GM12865 (cell line): ENCODE measurements at regions not wholly inside any gene's neighbourhood (a gene's known extent, or its start where the extent isn't known, plus 50 kb on each side); places are given as distances from the start of the nearest gene placed in this dataset.

Source experiments
- DNase-seq: peaks from one replicate; pipeline ENCODE4 v3.0.0; 2010; ENCODE audit warnings: low read depth
- H3K4me3 ChIP-seq: 2 replicates; pipeline ENCODE4 v1.5.1; 2011; ENCODE audit warnings: mild to moderate bottlenecking, low read depth, low read length, control low read depth
- TF ChIP-seq, protein P1 (sequence below): IDR thresholded peaks from 2 replicates; pipeline ENCODE4 v1.5.1; 2011; ENCODE audit warnings: low read length, control low read depth, low read depth, inconsistent platforms; ENCODE audit not compliant: insufficient read depth; ENCODE audit errors: missing control alignments

DNA sequence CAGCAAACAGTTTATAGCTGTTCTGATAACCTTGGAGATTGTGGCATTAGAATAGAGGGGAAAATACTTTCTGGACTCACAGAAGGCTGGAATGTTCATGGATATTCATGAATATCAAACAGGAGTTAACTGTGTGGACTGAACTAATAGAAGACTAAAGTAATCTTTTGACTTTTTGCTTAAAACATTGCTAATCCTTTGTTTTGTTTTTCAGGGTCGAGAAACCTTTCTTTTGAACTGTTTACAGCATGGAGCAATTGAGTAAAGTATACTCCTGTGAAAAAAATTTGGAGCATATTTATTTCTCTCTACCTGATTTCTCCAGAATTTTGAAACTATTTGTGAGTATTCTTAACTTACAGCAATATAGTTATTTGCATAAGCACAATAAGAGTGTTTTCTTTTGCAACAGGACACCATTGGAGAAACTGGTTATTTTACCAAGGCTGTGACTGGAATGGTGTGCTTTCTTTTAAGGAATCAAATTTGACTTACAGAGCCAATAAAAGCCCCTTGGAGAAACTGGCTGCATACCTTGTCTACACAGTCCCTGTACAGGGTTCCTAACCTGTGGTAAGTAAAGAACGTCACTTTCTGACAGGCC, 821.6 kb downstream of the TBC1D22A start:
- TF ChIP-seq, protein P1, sequence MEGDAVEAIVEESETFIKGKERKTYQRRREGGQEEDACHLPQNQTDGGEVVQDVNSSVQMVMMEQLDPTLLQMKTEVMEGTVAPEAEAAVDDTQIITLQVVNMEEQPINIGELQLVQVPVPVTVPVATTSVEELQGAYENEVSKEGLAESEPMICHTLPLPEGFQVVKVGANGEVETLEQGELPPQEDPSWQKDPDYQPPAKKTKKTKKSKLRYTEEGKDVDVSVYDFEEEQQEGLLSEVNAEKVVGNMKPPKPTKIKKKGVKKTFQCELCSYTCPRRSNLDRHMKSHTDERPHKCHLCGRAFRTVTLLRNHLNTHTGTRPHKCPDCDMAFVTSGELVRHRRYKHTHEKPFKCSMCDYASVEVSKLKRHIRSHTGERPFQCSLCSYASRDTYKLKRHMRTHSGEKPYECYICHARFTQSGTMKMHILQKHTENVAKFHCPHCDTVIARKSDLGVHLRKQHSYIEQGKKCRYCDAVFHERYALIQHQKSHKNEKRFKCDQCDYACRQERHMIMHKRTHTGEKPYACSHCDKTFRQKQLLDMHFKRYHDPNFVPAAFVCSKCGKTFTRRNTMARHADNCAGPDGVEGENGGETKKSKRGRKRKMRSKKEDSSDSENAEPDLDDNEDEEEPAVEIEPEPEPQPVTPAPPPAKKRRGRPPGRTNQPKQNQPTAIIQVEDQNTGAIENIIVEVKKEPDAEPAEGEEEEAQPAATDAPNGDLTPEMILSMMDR, result no peak
- H3K4me3 ChIP-seq, result no peak overlapping the region
- DNase-seq, result no peak

DNA sequence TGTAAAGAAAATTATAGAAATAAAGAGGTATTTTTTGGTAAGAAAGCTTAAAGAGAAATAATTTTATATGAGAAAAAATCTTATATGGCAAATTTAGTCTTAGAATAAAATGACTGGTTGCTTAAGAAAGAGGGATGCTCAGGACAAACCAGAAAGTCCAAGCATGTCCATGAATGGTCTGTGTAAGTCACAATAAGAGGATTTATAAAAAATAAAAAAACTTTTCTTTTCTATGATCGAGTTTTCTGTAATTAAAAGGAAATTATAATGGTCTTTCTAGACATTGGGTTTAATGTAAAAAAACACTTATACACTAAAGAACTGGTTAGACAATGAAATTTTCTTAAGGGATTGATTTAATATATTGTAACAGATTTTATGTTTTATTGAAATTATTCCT, 819.6 kb downstream of the TBC1D22A start:
- no peak overlapping the region for H3K4me3 ChIP-seq
- no peak for DNase-seq
- TF ChIP-seq, protein P1, result no peak

DNA sequence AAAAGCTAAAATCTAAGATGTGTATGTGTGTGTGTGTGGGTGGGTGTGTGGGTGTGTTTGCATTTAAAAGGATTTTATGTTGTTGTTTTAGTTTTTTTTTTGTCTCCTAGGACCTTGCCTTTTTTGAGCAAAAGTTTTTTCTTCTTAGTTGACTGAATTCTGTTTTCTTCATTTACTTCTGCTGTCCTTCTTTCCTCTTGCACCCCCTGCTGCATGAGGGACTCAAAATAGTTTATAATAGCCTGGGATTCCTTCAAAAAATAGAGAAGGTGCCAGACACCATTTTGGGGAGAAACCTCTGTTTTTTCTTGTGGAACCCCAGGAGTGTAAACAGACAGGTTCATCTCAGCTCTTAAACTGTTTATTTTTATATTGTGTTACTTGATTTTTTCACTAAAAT, 817.7 kb downstream of the TBC1D22A start:
- TF ChIP-seq, protein P1, result no peak
- no peak overlapping the region for H3K4me3 ChIP-seq
- DNase-seq, result no peak

DNA sequence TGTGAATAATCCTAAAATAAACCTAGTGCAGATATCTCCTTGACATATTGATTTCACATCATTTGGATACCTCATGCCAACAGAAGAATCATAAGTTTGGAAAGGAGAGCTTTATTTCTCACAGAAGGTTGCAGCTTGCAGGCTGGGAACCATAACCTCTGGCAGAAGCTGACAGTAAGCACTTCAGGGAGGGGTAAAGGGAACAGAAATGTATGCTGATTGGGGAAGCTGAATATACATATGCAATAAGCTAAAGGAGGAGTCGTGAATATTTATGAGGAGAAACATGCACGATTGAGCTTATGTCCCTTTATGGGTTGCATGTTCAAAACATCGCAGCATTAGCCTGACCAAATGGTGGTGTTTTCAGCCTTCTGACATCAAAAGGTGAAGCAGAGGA, 814.5 kb downstream of the TBC1D22A start:
- H3K4me3 ChIP-seq, result no peak overlapping the region
- DNase-seq, result no peak
- TF ChIP-seq, protein P1, result no peak

DNA sequence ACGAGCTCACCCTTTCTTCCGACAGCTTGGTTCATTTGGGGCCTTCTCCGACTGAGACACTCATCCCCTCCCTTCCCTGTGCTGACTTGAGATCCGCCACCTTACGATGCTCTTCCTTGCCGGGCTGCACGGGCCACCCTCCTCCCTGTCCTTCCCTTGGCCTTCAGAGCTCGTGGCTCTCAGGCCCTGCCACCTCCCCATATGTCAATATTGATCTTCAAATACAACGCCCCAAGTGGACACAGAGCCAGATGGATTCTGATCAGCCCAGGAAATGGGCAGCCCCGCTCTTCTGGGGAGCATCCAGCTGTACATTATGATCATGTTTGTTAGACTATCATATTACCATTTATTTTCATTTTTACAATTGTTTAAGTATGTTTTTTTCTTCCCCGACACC, 812.8 kb downstream of the TBC1D22A start:
- H3K4me3 ChIP-seq, result no peak overlapping the region
- DNase-seq, result no peak
- TF ChIP-seq, protein P1, result no peak

DNA sequence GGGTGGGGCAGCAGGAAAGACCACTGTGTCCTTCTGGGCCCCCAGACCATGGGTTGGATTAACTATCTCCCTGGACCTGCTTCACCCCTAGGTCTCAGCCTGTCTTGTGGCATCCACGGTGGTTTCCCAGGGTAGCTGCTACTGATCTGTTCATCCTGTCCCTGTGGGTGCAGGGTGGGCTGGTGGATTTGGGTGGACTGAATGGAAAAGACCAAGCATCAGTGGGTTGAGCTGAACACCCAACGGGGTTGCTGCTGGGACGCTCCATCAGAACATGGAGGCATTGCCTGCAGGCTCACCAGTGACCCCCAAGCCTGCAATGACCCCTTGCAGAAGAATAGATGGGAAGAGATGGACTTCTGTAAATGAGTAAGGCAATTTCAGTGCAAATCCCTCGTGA, 812.1 kb downstream of the TBC1D22A start:
- no peak overlapping the region for H3K4me3 ChIP-seq
- DNase-seq, result no peak
- TF ChIP-seq, protein P1, result no peak

DNA sequence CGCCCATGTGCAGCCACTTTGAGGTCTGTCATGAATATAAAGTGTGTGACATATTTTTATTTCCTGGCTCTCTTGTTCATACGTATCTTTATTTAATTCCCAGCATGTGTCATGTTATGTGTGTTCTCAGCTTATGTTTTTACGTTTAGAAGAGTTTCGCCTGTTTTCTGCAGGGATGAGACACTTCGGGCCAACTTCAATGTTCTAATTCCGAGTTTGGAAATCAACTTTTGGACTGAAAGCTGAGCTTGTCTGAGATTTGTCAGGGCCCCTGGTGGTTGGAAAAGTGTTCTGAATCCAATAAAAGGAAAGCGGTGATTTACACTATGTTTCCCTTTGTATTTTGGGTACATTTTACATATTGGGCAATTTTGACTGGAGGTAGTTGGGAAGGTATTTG, 810.7 kb downstream of the TBC1D22A start:
- H3K4me3 ChIP-seq, result no peak overlapping the region
- DNase-seq, result no peak
- TF ChIP-seq, protein P1, result no peak
